ENCODE measurements at regions not wholly inside any gene's neighbourhood (a gene's known extent, or its start where the extent isn't known, plus 50 kb on each side); places are given as distances from the start of the nearest gene placed in this dataset.

DNA sequence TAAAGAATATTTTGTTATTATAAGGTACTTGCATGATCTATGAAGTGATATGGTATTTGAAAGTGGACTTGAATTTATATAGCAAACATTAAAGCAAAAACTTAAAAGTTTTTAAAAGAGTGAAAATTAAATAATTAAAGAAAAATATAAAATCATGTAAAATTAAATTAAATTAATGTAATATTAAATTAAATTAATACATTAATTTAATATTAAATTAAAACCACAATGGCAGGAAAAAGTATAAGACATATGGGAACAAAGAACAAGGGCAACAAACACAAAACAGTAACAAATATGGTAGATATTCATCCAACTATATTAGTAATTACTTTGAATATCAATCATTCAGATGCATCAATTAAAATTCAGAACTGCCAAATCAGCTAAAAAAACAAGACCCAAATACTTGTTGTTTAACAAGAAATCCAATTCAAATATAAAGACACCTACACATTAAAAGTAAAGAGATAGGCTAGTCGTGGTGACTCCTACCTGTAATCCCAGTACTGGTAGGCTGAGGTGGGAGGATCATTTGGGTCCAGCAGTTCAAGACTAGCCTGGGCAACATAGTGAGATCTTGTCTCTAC is 992.2 kb upstream of the MIR17HG start:
- DNase-seq (ENCODE audit: low spot score), result no peak
- CTCF ChIA-PET, result no interaction called here
- H3K36me3 Mint-ChIP-seq, result no peaks in the 10 kb centered on the region
- TF ChIP-seq, protein P1, sequence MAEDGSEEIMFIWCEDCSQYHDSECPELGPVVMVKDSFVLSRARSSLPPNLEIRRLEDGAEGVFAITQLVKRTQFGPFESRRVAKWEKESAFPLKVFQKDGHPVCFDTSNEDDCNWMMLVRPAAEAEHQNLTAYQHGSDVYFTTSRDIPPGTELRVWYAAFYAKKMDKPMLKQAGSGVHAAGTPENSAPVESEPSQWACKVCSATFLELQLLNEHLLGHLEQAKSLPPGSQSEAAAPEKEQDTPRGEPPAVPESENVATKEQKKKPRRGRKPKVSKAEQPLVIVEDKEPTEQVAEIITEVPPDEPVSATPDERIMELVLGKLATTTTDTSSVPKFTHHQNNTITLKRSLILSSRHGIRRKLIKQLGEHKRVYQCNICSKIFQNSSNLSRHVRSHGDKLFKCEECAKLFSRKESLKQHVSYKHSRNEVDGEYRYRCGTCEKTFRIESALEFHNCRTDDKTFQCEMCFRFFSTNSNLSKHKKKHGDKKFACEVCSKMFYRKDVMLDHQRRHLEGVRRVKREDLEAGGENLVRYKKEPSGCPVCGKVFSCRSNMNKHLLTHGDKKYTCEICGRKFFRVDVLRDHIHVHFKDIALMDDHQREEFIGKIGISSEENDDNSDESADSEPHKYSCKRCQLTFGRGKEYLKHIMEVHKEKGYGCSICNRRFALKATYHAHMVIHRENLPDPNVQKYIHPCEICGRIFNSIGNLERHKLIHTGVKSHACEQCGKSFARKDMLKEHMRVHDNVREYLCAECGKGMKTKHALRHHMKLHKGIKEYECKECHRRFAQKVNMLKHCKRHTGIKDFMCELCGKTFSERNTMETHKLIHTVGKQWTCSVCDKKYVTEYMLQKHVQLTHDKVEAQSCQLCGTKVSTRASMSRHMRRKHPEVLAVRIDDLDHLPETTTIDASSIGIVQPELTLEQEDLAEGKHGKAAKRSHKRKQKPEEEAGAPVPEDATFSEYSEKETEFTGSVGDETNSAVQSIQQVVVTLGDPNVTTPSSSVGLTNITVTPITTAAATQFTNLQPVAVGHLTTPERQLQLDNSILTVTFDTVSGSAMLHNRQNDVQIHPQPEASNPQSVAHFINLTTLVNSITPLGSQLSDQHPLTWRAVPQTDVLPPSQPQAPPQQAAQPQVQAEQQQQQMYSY (CRISPR knock-in tag; IDR thresholded peaks at IDR 0.05), result no peak
- TF ChIP-seq FOXP1 (CRISPR knock-in tag; IDR thresholded peaks at IDR 0.05; ENCODE audit: borderline replicate concordance), result no peak
- no peak for TF ChIP-seq ZNF416 (CRISPR knock-in tag; IDR thresholded peaks at IDR 0.05)
- peak; percentile 95 for TF ChIP-seq HMGA2 (CRISPR knock-in tag; IDR thresholded peaks at IDR 0.05)
- POLR2A ChIA-PET, result no interaction called here
- H3K27me3 Mint-ChIP-seq (ENCODE audit: low read depth), result no peaks in the 10 kb centered on the region
- H3K9me3 Mint-ChIP-seq, result peaks cover 6% of the 10 kb centered on the region
- no peak overlapping the region for H3K27ac Mint-ChIP-seq
- H3K4me1 Mint-ChIP-seq, result peaks cover 11% of the 10 kb centered on the region
- no peak overlapping the region for H3K4me3 Mint-ChIP-seq
- no peak for ATAC-seq

DNA sequence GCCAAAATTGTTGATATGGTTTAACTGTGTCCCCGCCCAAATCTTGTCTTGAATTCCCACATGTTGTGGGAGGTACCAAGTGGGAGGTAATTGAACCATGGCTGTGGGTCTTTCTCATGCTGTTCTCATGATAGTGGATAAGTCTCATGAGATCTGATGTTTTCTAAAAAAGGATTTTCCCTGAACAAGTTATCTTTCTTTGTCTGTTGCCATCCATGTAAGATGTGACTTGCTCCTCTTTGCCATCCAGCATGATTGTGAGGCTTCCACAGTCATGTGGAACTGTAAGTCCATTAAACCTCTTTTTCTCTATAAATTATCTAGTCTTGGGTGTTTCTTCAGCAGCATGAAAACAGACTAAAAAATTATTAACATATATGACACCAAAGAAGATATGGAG is 986.7 kb upstream of the MIR17HG start:
- POLR2A ChIA-PET, result no interaction called here
- Mint-ChIP-seq H3K4me3 (no peak overlapping the region), H3K4me1 (no peaks in the 10 kb centered on the region), H3K27me3 (ENCODE audit: low read depth) (no peaks in the 10 kb centered on the region), H3K27ac (no peak overlapping the region), H3K9me3 (peaks cover 25% of the 10 kb centered on the region), H3K36me3 (peaks cover 6% of the 10 kb centered on the region)
- TF ChIP-seq, protein P2, sequence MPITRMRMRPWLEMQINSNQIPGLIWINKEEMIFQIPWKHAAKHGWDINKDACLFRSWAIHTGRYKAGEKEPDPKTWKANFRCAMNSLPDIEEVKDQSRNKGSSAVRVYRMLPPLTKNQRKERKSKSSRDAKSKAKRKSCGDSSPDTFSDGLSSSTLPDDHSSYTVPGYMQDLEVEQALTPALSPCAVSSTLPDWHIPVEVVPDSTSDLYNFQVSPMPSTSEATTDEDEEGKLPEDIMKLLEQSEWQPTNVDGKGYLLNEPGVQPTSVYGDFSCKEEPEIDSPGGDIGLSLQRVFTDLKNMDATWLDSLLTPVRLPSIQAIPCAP (CRISPR knock-in tag; IDR thresholded peaks at IDR 0.05), result no peak
- TF ChIP-seq SMAD3 (CRISPR knock-in tag; IDR thresholded peaks at IDR 0.05; ENCODE audit: borderline replicate concordance) (no peak), SOX15 (CRISPR knock-in tag; IDR thresholded peaks at IDR 0.05) (no peak), RORB (CRISPR knock-in tag; IDR thresholded peaks at IDR 0.05) (no peak), KAT7 (CRISPR knock-in tag; IDR thresholded peaks at IDR 0.05; ENCODE audit: borderline replicate concordance) (no peak)
- TF ChIP-seq, protein P3, sequence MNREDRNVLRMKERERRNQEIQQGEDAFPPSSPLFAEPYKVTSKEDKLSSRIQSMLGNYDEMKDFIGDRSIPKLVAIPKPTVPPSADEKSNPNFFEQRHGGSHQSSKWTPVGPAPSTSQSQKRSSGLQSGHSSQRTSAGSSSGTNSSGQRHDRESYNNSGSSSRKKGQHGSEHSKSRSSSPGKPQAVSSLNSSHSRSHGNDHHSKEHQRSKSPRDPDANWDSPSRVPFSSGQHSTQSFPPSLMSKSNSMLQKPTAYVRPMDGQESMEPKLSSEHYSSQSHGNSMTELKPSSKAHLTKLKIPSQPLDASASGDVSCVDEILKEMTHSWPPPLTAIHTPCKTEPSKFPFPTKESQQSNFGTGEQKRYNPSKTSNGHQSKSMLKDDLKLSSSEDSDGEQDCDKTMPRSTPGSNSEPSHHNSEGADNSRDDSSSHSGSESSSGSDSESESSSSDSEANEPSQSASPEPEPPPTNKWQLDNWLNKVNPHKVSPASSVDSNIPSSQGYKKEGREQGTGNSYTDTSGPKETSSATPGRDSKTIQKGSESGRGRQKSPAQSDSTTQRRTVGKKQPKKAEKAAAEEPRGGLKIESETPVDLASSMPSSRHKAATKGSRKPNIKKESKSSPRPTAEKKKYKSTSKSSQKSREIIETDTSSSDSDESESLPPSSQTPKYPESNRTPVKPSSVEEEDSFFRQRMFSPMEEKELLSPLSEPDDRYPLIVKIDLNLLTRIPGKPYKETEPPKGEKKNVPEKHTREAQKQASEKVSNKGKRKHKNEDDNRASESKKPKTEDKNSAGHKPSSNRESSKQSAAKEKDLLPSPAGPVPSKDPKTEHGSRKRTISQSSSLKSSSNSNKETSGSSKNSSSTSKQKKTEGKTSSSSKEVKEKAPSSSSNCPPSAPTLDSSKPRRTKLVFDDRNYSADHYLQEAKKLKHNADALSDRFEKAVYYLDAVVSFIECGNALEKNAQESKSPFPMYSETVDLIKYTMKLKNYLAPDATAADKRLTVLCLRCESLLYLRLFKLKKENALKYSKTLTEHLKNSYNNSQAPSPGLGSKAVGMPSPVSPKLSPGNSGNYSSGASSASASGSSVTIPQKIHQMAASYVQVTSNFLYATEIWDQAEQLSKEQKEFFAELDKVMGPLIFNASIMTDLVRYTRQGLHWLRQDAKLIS (CRISPR knock-in tag; IDR thresholded peaks at IDR 0.05; ENCODE audit: borderline replicate concordance), result no peak
- TF ChIP-seq, protein P4, sequence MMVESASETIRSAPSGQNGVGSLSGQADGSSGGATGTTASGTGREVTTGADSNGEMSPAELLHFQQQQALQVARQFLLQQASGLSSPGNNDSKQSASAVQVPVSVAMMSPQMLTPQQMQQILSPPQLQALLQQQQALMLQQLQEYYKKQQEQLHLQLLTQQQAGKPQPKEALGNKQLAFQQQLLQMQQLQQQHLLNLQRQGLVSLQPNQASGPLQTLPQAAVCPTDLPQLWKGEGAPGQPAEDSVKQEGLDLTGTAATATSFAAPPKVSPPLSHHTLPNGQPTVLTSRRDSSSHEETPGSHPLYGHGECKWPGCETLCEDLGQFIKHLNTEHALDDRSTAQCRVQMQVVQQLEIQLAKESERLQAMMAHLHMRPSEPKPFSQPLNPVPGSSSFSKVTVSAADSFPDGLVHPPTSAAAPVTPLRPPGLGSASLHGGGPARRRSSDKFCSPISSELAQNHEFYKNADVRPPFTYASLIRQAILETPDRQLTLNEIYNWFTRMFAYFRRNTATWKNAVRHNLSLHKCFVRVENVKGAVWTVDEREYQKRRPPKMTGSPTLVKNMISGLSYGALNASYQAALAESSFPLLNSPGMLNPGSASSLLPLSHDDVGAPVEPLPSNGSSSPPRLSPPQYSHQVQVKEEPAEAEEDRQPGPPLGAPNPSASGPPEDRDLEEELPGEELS (CRISPR knock-in tag; IDR thresholded peaks at IDR 0.05), result no peak
- ATAC-seq (no peak), DNase-seq (ENCODE audit: low spot score) (no peak)
- CTCF ChIA-PET, result no interaction called here

DNA sequence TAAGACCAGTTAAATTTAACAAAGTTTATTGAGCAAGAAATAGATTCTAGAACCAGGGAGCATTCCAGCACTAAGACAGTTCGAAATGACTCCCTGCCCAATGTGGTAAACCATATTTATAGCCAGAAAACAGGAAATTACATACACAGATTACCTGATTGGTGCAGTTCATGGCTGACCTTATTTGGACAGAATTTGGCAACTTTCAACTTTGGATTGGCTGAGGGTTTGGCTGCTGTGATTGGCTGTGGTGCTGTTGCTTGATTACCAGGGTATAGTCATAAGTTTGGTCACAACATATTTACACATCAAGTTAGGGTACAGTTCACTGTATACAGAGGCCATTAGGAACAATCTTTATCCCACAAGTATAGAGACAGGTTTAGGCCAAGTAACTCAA is 984.8 kb upstream of the MIR17HG start:
- POLR2A ChIA-PET, result no interaction called here
- H3K4me3 Mint-ChIP-seq, result no peak overlapping the region
- CTCF ChIA-PET, result no interaction called here
- H3K36me3 Mint-ChIP-seq, result peaks cover 6% of the 10 kb centered on the region
- no peaks in the 10 kb centered on the region for H3K27me3 Mint-ChIP-seq (ENCODE audit: low read depth)
- no peaks in the 10 kb centered on the region for H3K4me1 Mint-ChIP-seq
- H3K27ac Mint-ChIP-seq, result no peak overlapping the region
- peaks cover 25% of the 10 kb centered on the region for H3K9me3 Mint-ChIP-seq
- TF ChIP-seq, protein P5, sequence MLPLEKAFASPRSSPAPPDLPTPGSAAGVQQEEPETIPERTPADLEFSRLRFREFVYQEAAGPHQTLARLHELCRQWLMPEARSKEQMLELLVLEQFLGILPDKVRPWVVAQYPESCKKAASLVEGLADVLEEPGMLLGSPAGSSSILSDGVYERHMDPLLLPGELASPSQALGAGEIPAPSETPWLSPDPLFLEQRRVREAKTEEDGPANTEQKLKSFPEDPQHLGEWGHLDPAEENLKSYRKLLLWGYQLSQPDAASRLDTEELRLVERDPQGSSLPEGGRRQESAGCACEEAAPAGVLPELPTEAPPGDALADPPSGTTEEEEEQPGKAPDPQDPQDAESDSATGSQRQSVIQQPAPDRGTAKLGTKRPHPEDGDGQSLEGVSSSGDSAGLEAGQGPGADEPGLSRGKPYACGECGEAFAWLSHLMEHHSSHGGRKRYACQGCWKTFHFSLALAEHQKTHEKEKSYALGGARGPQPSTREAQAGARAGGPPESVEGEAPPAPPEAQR (CRISPR knock-in tag; IDR thresholded peaks at IDR 0.05), result no peak
- TF ChIP-seq GTF2I (CRISPR knock-in tag; conservative IDR thresholded peaks at IDR 0.05), result no peak
- no peak for TF ChIP-seq EMX1 (CRISPR knock-in tag; IDR thresholded peaks at IDR 0.05)
- no peak for TF ChIP-seq CBFB (CRISPR knock-in tag; IDR thresholded peaks at IDR 0.05; ENCODE audit: low read depth)
- no peak for TF ChIP-seq ZNF671 (CRISPR knock-in tag; IDR thresholded peaks at IDR 0.05)
- DNase-seq (ENCODE audit: low spot score) (no peak), ATAC-seq (no peak)
